ENCODE measurements at regions not wholly inside any gene's neighbourhood (a gene's known extent, or its start where the extent isn't known, plus 50 kb on each side); places are given as distances from the start of the nearest gene placed in this dataset.
"Not testable (repeated sequence)": the region's sequence is repeated elsewhere in the genome, so short reads cannot be mapped to it uniquely, and the experiment has no call there.

GRCh38 chr11:21723678-21724077, 469.2 kb upstream of the ANO5 start:
- DNase-seq (ENCODE audit: low spot score): no peak

DNA sequence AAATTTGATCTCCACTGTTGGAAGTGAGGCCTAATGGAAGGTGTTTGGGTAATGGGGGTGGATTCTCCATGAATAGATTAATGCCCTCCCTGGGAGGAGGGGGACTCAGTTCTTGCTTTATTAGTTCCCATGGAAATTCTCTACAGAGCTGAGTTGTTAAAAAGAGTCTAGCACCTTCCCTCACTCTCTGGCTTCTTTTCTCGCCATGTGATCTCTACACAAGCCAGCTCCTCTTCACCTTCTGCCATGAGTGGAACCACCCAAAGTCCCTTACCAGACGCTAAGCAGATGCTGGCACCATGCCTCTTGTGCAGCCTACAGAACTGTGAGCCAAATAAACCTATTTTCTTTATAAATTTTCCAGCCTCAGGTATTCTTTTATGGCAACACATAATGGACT, 465.8 kb upstream of the ANO5 start:
- no peak for DNase-seq (ENCODE audit: low spot score)

GRCh38 chr11:21736404-21736803, 456.5 kb upstream of the ANO5 start:
- no peak for DNase-seq (ENCODE audit: low spot score)

DNA sequence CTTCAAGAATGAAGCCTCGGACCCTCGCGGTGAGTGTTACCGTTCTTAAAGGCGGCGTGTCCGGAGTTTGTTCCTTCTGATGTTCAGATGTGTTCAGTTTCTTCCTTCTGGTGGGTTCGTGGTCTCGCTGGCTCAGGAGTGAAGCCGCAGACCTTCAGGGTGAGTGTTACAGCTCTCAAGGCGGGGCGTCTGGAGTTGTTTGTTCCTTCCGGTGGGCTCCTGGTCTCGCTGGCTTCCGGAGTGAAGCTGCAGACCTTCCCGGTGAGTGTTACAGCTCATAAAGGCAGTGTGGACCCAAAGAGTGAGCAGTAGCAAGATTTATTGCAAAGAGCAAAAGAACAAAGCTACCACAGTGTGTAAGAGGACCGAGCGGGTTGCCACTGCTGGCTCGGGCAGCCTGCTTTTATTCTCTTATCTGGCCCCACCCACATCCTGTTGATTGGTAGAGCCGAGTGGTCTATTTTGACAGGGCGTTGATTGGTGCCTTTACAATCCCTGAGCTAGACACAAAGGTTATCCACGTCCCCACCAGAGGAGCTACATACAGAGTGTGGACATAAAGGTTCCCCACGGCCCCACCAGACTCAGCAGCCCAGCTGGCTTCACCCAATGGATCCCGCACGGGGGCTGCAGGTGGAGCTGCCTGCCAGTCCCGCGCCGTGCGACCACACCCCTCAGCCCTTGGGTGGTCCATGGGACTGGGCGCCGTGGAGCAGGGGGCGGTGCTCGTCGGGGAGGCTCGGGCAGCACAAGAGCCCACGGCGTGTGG, 440.2 kb upstream of the ANO5 start:
- not testable (repeated sequence) for DNase-seq (ENCODE audit: low spot score)

GRCh38 chr11:21753244-21753767, 439.6 kb upstream of the ANO5 start:
- DNase-seq (ENCODE audit: low spot score): not testable (repeated sequence)

DNA sequence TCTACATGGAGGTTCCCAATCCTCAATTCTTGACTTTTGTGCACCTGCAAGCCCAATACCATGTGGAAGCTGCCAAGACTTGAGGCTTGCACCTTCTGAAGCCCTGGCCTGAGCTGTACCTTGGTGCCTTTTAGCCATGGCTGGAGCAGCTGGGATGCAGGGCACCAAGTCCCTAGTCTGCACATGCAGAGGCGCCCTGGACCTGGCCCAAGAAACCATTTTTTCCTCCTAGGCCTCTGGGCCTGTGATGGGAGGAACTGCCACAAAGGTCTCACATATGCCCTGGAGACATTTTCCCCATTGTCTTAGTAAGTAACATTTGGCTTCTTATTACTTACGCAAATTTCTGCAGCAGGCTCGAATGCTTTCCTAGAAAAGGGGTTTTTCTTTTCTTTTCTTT, 431.9 kb upstream of the ANO5 start:
- DNase-seq (ENCODE audit: low spot score): no peak

DNA sequence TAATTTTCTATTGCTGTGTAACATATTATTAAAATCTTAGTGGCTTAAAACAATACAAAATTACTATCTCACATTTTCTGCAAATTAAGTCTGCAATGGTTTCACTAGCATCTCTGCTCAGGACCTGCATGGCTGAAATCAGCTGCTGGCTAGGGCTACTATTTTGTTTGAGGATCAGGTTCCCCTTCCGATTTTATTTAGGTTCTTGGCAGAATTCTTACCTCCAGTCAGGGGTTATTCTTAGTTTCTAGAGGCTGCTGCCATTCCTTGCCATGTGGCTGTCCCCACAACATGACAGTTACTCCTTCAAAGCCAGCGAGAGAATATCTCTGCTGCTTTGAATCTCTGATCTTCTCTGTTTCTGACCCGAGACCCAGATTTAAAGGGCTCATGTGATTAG, 424.5 kb upstream of the ANO5 start:
- no peak for DNase-seq (ENCODE audit: low spot score)

GRCh38 chr11:21769188-21769587, 423.7 kb upstream of the ANO5 start:
- DNase-seq (ENCODE audit: low spot score): no peak

DNA sequence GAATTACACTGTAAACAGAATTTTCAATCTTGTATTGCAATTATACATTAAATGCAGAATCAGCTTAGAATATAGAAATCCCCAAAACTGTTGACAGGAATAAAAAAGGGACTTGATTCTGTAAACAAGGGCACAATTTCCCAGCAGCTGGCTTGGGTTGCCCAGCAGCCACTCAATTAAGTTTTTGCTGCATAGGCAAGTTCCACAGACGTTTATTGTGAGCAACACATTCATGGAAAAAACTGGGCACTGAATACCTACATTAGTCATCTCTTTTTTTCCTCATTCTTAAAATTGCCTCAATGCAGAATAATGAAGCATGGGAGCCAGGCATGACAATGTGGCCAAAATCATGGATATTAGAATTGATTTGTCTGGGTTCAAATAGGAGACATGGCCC, 421.8 kb upstream of the ANO5 start:
- DNase-seq (ENCODE audit: low spot score): no peak

DNA sequence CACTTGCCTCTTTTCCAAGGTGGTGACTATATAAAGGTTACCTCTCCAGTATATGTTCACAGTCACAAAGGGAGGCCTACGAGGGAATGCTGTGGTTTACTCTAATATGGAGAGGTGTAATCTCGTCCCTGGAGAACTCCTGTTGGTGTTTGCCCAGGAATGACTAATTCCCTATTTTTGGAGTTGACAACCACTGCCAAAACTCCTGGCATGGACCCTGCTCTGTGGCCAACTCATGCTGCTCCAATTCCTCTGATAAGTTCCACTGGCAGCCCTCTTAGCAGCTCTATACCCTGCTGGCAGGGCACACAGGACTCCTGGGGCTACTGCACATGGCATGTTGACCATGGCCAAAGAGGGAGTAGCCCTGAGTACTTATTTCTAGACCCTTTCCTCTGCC, 418.7 kb upstream of the ANO5 start:
- DNase-seq (ENCODE audit: low spot score): no peak

GRCh38 chr11:21775911-21776310, 417.0 kb upstream of the ANO5 start:
- DNase-seq (ENCODE audit: low spot score): no peak

- no peak for DNase-seq (ENCODE audit: low spot score)
These were observed 408.9 kb upstream of the ANO5 start for GRCh38 chr11:21783954-21784353.

DNA sequence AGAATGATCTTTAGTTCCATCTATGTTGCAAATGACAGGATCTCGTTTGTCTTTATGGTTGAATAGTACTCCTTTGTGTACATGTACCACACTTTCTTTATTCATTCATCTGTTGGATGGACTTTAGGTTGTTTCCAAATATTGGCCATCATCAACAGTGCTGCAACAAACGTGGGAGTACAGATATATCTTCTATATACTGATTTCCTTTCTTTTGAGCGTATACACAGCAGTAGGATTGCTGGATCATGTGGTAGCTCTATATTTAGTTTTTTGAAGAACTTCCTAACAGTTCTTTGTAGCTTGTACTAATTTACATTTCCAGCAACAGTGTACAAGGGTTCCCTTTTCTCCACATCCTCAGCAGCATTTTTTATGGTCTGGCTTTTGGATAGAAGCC, 407.5 kb upstream of the ANO5 start:
- DNase-seq (ENCODE audit: low spot score): no peak

- DNase-seq (ENCODE audit: low spot score): no peak
These were observed 398.6 kb upstream of the ANO5 start for GRCh38 chr11:21794306-21794705.

DNA sequence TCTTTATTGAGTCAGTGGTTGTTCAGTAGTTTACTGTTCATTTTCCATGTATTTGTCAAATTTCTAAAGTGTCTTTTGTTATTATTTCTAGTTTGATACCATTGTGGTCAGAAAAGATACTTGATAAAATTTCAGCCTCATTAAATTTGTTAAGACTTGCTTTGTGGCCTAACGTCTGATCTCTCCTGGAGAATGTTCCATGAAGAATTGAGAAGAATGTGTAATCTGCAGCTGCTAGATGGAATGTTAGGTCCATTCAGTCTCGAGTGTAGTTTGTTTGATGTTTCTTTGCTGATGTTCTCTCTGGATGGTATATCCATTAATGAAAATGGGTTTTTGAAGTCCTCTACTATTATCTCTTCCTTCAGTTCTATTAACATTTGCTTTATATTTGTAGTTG, 394.7 kb upstream of the ANO5 start:
- no peak for DNase-seq (ENCODE audit: low spot score)

GRCh38 chr11:21804523-21804922, 388.4 kb upstream of the ANO5 start:
- DNase-seq (ENCODE audit: low spot score): not testable (repeated sequence)

DNA sequence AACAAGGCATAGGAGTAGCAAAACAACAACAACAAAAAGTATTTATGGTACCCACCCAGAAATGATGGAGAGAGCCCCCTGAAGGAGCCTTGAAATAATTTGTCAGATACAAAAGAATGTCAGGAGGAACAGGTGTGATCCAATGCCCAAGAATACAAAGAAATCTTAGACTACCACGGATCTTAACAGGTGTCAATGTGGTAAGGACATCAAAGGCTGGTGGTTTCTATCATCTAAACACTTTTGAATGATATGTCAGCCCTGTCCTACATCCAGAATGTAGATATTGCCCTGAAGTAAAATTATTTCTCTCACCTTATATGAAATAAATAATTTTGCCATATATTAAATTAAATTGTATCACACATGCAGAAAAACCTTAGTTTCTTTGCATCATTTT, 386.4 kb upstream of the ANO5 start:
- DNase-seq (ENCODE audit: low spot score): no peak

DNA sequence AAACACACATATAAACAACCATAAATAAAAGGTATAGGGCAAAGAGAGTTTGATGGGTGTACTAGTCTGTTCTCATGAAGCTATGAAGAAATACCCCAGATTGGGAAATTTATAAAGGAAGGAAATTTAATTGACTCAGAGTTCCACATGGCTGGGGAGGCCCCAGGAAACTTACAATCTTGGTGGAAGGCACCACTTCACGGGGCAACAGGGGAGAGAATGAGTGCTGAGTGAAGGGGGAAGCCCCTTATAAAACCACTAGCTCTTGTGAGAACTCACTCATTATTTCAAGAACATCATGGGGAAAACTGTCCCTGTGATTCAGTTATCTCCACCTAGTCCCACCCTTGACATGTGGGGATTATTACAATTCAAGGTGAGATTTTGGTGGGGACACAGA, 385.9 kb upstream of the ANO5 start:
- no peak for DNase-seq (ENCODE audit: low spot score)

- no peak for DNase-seq (ENCODE audit: low spot score)
These were observed 385.5 kb upstream of the ANO5 start for GRCh38 chr11:21807350-21807749.

GRCh38 chr11:21810650-21811049, 382.2 kb upstream of the ANO5 start:
- DNase-seq (ENCODE audit: low spot score): no peak

DNA sequence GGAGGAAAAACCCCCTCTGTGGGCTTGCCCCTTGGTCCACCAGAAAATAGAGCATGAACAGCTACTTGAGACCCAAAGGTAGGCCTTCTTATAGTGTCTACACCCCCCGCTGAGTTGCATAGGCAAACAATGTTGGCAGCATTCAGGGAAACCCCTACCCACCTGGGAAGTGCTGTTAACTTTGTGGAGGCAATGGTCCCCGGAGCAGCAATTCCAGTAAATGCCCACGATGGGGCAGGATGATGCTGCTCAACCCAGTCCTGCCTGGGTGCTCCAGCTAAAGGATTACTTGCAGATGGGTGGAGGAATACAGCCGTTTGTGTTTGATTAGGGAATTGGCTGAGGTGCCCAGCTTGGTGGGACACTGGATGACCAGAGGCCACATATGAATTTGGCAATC, 381.3 kb upstream of the ANO5 start:
- no peak for DNase-seq (ENCODE audit: low spot score)

DNA sequence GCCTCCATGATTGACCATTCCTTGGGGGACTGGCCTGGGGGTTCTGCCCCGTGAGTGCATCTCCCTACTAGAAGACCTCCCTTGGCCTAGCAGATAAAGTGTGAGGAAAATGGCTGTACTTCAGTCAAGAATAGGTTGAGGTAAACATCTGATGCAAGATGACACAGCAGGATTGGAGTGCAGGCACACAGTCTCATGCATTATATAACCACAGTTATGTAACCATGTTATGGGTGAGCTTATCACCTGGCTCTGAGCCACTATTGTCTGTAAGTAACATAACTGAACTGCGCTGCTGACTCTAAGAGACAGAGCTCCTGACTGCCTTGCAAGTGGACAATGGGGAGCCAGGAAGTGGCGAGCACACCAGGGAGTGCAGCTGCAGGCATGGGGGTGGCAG, 378.7 kb upstream of the ANO5 start:
- DNase-seq (ENCODE audit: low spot score): no peak

DNA sequence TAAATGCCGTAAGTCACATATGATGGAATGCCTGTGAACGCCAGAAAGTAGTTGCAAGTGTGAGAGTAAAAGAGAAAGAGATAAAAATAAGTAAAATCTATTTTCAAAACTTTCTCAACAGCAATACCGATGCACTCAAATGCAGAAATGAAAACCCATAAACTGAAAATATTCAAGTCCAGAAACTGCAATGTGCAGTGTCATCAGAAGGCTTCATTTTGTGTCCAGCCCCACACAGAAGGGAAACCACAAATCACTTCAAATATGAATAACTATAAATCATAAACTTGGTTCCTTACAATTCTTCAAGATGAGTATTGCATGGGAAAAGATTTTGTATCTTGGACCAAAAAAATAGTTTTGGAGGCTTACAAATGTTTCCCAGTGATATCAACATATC, 375.2 kb upstream of the ANO5 start:
- no peak for DNase-seq (ENCODE audit: low spot score)

- no peak for DNase-seq (ENCODE audit: low spot score)
These were observed 372.7 kb upstream of the ANO5 start for GRCh38 chr11:21820176-21820575.
